Brain pericyte (primary cell): ENCODE measurements at regions not wholly inside any gene's neighbourhood (a gene's known extent, or its start where the extent isn't known, plus 50 kb on each side); places are given as distances from the start of the nearest gene placed in this dataset.

ENCODE experiments used
- DNase-seq: peaks from one replicate; pipeline ENCODE4 v3.0.0-alpha.2; 2012; ENCODE audit warnings: low read depth, low spot score

GRCh38 chr2:65652066-65652465, 219.7 kb upstream of the SPRED2 start:
- DNase-seq: no peak

- DNase-seq: no peak
These were observed 217.6 kb upstream of the SPRED2 start for GRCh38 chr2:65649811-65650589.

GRCh38 chr2:65647249-65647842, 214.9 kb upstream of the SPRED2 start:
- DNase-seq: no peak

GRCh38 chr2:65640793-65641103, 208.3 kb upstream of the SPRED2 start:
- DNase-seq: no peak

DNA sequence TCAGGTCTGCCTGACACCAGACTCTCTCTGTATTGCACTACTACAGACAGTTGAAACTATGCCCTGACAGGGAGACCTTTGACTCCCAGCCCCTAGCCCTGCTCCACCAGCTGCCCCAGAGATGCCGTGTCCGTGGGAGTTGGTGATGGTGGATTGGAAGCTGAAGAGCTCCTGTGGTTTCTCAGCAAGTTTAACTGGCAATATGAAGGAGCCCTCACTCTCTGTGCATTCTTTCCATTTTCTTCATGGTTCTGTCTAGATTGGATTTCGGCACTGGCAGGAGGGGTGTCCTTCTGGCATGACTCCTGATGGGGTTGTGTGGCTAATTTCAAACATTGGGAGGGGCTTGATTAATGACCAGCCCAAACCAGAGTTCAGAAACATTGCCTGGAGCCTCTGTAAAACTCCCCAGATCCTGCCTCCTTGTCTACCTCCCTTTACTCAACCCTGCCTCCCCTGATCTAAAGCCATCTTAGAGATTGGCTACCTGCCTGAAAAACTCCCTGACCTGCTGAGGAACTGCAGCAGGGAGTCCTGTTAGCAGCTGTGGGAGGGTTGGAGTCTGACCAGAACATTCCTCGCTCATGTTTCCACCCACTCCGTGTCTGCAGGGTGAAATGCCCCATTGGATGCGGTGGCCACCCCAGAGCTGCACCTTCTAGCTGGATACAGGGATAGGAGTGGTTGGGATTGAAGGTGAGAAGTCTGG, 206.9 kb upstream of the SPRED2 start:
- DNase-seq: no peak

DNA sequence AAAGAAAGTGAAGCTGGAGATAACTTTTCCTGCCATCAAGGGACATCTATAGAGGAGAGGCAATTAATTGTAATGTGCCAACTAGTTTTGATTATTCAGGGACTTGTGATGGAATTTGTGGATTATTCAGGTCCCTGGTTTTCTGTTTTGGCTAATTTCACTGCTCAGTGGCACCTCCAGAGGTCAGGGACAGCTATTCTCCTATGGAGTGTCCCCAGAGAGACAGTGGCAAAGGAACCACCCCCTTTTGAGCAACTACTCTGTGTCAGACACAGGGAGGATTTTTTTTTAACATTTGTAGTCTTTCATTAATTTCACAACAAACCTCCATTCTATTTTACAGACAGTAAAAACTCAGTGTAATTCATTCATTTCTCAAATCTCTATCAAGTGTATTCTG, 206.0 kb upstream of the SPRED2 start:
- DNase-seq: no peak

GRCh38 chr2:65636813-65637483, 204.5 kb upstream of the SPRED2 start:
- no peak for DNase-seq

- DNase-seq: no peak
These were observed 203.6 kb upstream of the SPRED2 start for GRCh38 chr2:65636024-65636423.

DNA sequence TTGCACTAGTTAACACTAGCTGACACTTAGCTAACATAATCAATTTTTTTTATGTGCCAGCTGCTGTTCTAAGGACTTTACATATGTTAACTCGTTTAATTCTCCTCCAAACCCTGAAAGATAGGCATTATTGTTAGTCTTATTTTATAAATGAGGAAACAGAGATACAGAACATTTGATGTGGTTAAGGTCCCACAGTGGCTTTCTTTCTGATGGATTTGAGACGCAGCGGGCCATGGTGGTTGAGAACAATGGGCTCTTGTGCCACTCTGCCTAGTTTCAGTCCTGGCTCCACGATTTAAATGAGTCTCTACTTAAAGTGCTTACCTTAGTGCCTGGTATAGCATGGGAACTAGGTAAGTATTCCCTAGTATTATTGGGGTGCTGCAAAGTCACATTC, 201.9 kb upstream of the SPRED2 start:
- DNase-seq: no peak

- DNase-seq: no peak
These were observed 198.2 kb upstream of the SPRED2 start for GRCh38 chr2:65630643-65631042.

GRCh38 chr2:65628156-65628555, 195.8 kb upstream of the SPRED2 start:
- DNase-seq: no peak

- no peak for DNase-seq
These were observed 194.4 kb upstream of the SPRED2 start for GRCh38 chr2:65626831-65627230.

DNA sequence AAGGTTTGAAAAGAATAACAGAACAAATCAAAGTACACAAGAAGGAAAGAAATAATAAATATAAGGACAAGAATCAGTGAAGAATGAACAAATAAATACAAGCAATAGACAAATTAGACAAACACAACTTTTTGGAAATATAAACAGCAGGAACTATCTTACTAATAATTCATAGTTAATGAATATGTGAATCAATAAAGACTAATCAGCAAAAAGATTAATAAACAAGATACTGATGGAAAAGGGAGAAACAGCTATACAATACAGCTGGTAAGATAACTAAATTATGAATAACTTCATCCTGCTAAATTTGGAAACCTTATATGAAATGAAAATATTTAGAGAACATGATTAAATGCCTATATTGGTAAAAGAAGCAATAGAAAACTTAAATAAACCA, 193.6 kb upstream of the SPRED2 start:
- no peak for DNase-seq

- no peak for DNase-seq
These were observed 190.6 kb upstream of the SPRED2 start for GRCh38 chr2:65622951-65623535.

DNA sequence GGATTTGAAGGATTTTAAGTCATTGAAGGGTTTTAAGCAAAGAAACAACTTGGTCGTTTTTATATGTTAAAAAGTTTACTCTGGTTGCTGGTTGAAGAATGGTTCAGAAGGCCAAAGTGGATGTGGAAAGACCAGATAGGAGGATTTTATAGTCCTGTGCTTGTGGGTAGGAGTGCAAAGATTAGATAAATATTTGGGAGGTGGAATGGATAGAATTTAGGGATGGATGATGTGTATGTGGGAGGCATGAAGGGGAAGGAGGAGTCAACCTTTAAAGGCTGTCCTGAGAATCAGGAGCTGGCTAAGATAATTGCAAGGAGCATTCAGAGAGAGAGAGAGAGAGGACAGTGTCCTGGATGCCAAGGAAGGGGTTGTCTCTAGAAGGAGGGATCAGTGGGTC, 190.1 kb upstream of the SPRED2 start:
- no peak for DNase-seq

- no peak for DNase-seq
These were observed 188.1 kb upstream of the SPRED2 start for GRCh38 chr2:65620524-65620923.

GRCh38 chr2:65620026-65620425, 187.6 kb upstream of the SPRED2 start:
- DNase-seq: no peak

- no peak for DNase-seq
These were observed 183.2 kb upstream of the SPRED2 start for GRCh38 chr2:65615602-65616001.

- no peak for DNase-seq
These were observed 181.7 kb upstream of the SPRED2 start for GRCh38 chr2:65613968-65614555.

DNA sequence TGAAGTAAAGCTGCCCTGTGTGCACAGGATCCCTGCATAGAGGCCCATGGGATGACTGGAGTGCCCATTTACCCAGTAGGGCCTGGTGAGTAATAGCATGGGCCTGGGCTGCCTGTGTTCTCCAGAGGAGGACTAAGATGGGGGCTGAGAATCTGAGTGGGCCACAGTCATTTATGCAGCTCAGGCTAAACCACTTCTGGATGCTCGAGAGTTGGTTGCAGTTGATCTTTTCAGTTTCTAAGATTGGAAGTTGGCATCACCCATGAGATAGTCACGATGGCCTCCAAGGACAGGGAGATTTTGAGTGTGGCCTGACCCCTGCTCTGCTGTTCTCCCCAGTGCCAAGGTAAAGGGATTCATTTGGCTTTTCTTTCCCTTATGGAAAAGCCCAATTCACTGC, 179.1 kb upstream of the SPRED2 start:
- no peak for DNase-seq

DNA sequence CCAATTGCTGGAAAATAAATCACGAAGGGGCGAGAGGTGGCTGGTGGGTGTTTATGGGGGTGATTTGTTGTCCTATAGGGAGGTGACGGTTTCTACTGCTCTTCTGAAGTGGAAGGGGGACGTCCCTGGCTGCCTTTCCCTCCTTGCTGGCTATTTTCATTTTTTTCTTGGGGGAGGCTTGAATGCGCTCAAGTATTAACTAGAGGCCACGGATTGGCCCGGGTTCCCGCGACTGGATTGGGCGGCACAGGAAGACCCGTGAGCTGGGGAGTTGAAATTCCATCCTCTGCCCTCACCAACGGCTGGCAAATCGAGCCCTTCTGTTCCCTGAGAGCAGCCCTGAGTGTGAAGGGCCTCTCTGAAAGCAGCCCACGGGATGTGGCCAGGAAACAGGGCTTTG, 176.5 kb upstream of the SPRED2 start:
- DNase-seq: no peak

GRCh38 chr2:65608466-65608865, 176.1 kb upstream of the SPRED2 start:
- DNase-seq: no peak
